A549 (cell line): ENCODE measurements at regions not wholly inside any gene's neighbourhood (a gene's known extent, or its start where the extent isn't known, plus 50 kb on each side); places are given as distances from the start of the nearest gene placed in this dataset.

ENCODE experiments used
- CEBPB ChIP-seq, 2 experiments: fragments of >200 bp in 1 of 2; sonication (Bioruptor Twin) in 1 of 2; formaldehyde crosslinking in 1 of 2; IDR thresholded peaks; 2 replicates each; pipeline ENCODE4 v1.6.1; 2012 to 2016
- CHD4 ChIP-seq: fragments of 200-600 bp; sonication (generic); IDR thresholded peaks from 2 replicates; pipeline ENCODE4 v1.6.1; 2016; ENCODE audit warnings: antibody characterized with exemption, mild to moderate bottlenecking, borderline replicate concordance
- CTCF ChIP-seq: fragments of >200 bp; sonication (Bioruptor Twin); formaldehyde crosslinking; IDR thresholded peaks from 3 replicates; pipeline ENCODE4 v1.5.1; 2016
- ELK1 ChIP-seq: fragments of 150-350 bp; IDR thresholded peaks from 2 replicates; pipeline ENCODE4 v1.6.1; 2014; ENCODE audit warnings: low read depth, mild to moderate bottlenecking, low read length
- EP300 ChIP-seq, 2 experiments: fragments of >200 bp; sonication (Bioruptor Twin); formaldehyde crosslinking; IDR thresholded peaks; 2 replicates in 1 of 2; 3 replicates in 1 of 2; pipeline ENCODE4 v1.6.1; 2016 to 2017
- ESRRA ChIP-seq: fragments of 150-350 bp; IDR thresholded peaks from 2 replicates; pipeline ENCODE4 v1.6.1; 2014; ENCODE audit warnings: mild to moderate bottlenecking, low read length, borderline replicate concordance
- HDAC2 ChIP-seq: fragments of 200-600 bp; sonication (generic); IDR thresholded peaks from 2 replicates; pipeline ENCODE4 v1.6.1; 2016
- HOXA7 ChIP-seq: fragments of 250-450 bp; sonication (Bioruptor Pico); IDR thresholded peaks from 2 replicates; pipeline ENCODE4 v1.5.0; 2020; ENCODE audit warnings: mild to moderate bottlenecking, moderate library complexity
- HOXB13 ChIP-seq: fragments of 250-450 bp; sonication (Bioruptor Pico); IDR thresholded peaks from 2 replicates; pipeline ENCODE4 v1.5.0; 2020; ENCODE audit warnings: low read depth, mild to moderate bottlenecking, moderate library complexity
- JUN ChIP-seq, 2 experiments: fragments of >200 bp; sonication (Bioruptor Twin); formaldehyde crosslinking; IDR thresholded peaks; 2 replicates in 1 of 2; 3 replicates in 1 of 2; pipeline ENCODE4 v1.6.1; 2016 to 2017
- MAZ ChIP-seq: fragments of 150-350 bp; IDR thresholded peaks from 2 replicates; pipeline ENCODE4 v1.6.1; 2014; ENCODE audit warnings: antibody characterized with exemption, low read depth, low read length, borderline replicate concordance
- MYC ChIP-seq: IDR thresholded peaks from 2 replicates; pipeline ENCODE4 v1.6.1; 2012; ENCODE audit warnings: mild to moderate bottlenecking, inconsistent platforms, low read length, improper control_type of control experiment, borderline replicate concordance
- POLR2A ChIP-seq: IDR thresholded peaks from 2 replicates; pipeline ENCODE4 v1.6.1; 2012; ENCODE audit warnings: mild to moderate bottlenecking, low read length
- TF ChIP-seq, protein P1 (sequence below): fragments of 200-600 bp; sonication (generic); IDR thresholded peaks from 2 replicates; pipeline ENCODE4 v1.6.1; 2016; ENCODE audit warnings: antibody characterized with exemption, mild to moderate bottlenecking, moderate library complexity

DNA sequence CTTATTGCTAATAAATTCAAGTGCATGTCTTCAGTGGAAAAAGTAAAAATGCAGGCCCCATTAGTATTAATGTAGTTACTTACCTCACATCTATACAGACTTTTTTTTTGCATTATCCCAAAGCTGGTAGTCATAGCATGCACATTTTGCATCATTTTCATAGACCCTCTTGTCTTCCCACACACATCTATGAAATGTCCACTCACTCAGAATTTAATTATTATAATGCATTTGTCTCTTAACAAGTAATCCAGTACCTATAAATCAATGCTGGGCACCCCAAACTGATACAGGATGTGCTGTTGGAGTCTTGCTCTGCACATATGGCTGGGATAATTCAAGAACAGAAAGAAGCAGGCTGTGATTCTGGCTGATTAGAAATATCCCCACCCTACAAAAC, 370.4 kb upstream of the FAT3 start:
- TF ChIP-seq ELK1 (no peak), CEBPB (IDR thresholded peaks at IDR 0.05) (no peak), CTCF (no peak), HOXB13 (CRISPR knock-in tag) (no peak), ESRRA (no peak), JUN (IDR thresholded peaks at IDR 0.05) (no peak), POLR2A (no peak), EP300 (IDR thresholded peaks at IDR 0.05) (no peak), MYC (no peak), MAZ (no peak), HDAC2 (no peak), HOXA7 (CRISPR knock-in tag) (no peak), CHD4 (no peak)
- TF ChIP-seq, protein P1, sequence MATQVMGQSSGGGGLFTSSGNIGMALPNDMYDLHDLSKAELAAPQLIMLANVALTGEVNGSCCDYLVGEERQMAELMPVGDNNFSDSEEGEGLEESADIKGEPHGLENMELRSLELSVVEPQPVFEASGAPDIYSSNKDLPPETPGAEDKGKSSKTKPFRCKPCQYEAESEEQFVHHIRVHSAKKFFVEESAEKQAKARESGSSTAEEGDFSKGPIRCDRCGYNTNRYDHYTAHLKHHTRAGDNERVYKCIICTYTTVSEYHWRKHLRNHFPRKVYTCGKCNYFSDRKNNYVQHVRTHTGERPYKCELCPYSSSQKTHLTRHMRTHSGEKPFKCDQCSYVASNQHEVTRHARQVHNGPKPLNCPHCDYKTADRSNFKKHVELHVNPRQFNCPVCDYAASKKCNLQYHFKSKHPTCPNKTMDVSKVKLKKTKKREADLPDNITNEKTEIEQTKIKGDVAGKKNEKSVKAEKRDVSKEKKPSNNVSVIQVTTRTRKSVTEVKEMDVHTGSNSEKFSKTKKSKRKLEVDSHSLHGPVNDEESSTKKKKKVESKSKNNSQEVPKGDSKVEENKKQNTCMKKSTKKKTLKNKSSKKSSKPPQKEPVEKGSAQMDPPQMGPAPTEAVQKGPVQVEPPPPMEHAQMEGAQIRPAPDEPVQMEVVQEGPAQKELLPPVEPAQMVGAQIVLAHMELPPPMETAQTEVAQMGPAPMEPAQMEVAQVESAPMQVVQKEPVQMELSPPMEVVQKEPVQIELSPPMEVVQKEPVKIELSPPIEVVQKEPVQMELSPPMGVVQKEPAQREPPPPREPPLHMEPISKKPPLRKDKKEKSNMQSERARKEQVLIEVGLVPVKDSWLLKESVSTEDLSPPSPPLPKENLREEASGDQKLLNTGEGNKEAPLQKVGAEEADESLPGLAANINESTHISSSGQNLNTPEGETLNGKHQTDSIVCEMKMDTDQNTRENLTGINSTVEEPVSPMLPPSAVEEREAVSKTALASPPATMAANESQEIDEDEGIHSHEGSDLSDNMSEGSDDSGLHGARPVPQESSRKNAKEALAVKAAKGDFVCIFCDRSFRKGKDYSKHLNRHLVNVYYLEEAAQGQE: no peak
